ENCODE measurements at regions not wholly inside any gene's neighbourhood (a gene's known extent, or its start where the extent isn't known, plus 50 kb on each side); places are given as distances from the start of the nearest gene placed in this dataset.

DNA sequence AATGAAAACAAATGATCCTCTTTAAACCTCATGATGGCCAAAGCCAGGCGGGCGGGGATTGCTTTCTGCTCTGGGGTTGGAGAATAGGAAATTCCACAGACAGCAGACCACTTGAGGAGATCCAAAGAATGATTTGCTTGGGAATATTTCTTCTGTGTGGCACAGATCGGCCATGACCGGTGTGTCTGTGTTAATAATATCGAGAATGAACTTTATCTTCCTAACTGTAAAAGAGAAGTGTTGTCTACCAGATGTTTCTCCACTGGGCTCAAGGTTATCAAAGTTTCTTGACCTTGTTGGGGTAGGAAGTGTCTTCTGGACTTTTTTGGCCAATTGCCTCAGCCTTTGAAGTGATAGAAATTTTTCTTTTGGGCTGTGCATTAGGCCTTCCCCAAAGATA is 186.6 kb upstream of the ZFHX3 start:
- TF ChIP-seq, protein P1, sequence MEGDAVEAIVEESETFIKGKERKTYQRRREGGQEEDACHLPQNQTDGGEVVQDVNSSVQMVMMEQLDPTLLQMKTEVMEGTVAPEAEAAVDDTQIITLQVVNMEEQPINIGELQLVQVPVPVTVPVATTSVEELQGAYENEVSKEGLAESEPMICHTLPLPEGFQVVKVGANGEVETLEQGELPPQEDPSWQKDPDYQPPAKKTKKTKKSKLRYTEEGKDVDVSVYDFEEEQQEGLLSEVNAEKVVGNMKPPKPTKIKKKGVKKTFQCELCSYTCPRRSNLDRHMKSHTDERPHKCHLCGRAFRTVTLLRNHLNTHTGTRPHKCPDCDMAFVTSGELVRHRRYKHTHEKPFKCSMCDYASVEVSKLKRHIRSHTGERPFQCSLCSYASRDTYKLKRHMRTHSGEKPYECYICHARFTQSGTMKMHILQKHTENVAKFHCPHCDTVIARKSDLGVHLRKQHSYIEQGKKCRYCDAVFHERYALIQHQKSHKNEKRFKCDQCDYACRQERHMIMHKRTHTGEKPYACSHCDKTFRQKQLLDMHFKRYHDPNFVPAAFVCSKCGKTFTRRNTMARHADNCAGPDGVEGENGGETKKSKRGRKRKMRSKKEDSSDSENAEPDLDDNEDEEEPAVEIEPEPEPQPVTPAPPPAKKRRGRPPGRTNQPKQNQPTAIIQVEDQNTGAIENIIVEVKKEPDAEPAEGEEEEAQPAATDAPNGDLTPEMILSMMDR (conservative IDR thresholded peaks at IDR 0.05; ENCODE audit: low read depth in 2 of 2): no peak
- TF ChIP-seq EZH2phosphoT487 (IDR thresholded peaks at IDR 0.05; ENCODE audit: unreplicated experiment) (no peak), STAT1 (IDR thresholded peaks at IDR 0.05; ENCODE audit: unreplicated experiment) (no peak)
- TF ChIP-seq, protein P2, sequence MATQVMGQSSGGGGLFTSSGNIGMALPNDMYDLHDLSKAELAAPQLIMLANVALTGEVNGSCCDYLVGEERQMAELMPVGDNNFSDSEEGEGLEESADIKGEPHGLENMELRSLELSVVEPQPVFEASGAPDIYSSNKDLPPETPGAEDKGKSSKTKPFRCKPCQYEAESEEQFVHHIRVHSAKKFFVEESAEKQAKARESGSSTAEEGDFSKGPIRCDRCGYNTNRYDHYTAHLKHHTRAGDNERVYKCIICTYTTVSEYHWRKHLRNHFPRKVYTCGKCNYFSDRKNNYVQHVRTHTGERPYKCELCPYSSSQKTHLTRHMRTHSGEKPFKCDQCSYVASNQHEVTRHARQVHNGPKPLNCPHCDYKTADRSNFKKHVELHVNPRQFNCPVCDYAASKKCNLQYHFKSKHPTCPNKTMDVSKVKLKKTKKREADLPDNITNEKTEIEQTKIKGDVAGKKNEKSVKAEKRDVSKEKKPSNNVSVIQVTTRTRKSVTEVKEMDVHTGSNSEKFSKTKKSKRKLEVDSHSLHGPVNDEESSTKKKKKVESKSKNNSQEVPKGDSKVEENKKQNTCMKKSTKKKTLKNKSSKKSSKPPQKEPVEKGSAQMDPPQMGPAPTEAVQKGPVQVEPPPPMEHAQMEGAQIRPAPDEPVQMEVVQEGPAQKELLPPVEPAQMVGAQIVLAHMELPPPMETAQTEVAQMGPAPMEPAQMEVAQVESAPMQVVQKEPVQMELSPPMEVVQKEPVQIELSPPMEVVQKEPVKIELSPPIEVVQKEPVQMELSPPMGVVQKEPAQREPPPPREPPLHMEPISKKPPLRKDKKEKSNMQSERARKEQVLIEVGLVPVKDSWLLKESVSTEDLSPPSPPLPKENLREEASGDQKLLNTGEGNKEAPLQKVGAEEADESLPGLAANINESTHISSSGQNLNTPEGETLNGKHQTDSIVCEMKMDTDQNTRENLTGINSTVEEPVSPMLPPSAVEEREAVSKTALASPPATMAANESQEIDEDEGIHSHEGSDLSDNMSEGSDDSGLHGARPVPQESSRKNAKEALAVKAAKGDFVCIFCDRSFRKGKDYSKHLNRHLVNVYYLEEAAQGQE (IDR thresholded peaks at IDR 0.05; ENCODE audit: unreplicated experiment): no peak
